ENCODE measurements at regions not wholly inside any gene's neighbourhood (a gene's known extent, or its start where the extent isn't known, plus 50 kb on each side); places are given as distances from the start of the nearest gene placed in this dataset.
A peak's percentile ranks its signal among the peaks of the same experiment; 100 is the strongest.

DNA sequence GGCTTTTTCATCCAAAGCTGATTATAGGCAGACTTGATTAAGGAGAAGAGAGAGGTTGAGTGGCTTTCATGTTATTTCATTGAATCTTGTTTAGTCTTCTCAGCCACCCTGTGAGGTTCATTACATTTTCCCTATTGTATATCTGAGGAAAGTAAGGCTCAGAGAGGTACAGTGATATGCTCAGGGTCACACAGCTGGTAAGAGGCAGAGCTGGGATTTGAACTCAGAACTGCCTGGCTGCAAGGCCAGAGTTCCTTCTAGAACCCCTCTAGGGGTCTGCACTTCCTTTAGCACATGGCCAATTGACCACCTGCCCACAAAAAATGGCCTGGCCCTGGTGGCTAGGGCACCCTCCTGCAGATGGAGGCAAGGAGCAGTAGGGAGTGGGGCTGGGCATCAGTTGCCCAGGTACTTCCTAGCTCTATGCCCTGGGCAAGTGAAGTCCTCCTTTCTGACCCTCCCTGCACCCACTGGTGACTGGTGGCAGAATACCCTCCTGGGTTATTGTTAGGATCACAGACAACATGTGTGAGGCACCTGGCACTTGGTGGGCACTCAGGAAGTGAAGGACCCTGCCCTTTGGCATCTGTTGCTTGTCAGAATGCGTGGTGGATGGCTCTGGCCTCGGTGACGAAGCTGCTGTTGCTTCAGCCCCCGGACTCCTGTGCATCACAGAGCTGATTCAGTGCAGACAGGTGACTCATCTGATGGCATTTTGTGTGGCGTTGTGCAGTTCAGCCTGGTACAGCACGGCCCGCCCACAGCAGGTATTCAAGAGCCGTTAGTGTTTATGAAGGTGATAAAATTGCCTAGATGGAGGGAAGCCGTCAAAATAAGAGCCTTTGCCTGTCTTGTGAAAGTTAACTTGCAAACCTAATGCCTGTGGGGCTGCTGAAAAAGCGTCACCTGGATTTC lies 115.8 kb downstream of the SLC25A47 start:
- no peak for DNase-seq (ENCODE audit: low spot score)

DNA sequence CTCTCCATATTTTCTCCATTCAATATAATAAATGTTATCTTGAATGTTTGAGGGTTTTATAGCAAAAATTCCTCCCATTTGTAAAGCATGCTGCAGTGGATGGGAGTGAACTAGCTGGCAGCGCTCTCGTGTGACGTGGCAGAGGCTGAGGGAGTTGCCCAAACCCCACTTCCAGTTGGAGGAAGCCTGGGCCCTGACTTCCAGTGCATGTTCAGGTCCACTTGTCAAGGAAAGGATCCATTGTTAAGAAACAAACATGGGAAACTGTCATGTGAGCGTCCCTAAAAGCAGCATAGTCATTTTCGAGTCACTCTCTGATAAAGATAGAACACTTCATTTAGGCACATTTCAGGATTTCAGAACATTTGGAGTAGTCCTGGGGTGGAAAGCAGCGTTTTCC lies 116.6 kb downstream of the SLC25A47 start:
- DNase-seq (ENCODE audit: low spot score) = no peak

DNA sequence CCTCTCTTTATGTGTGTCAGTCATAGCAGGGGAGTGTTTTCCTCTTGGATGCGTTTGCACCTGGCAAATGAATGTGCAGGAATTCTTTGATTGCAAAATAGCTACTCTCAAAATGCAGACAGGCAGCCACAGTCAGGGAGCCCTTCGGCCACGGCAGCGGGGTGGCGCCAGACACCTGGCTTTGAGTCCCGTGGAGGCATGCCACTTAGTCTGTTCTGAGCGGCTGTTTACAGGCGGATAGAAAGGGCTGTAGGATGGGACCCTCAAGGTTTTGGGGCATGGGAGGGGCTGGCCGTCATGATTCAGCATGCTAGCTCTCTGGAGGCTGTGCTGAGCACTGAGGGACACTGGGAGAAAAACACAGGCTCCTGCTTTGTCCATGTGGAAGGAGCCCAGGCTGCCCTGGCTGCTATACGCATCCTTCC lies 117.1 kb downstream of the SLC25A47 start:
- DNase-seq (ENCODE audit: low spot score) = peak; percentile 14

GRCh38 chr14:100440758-100441203 lies 117.6 kb downstream of the SLC25A47 start:
- no peak for DNase-seq (ENCODE audit: low spot score)

DNA sequence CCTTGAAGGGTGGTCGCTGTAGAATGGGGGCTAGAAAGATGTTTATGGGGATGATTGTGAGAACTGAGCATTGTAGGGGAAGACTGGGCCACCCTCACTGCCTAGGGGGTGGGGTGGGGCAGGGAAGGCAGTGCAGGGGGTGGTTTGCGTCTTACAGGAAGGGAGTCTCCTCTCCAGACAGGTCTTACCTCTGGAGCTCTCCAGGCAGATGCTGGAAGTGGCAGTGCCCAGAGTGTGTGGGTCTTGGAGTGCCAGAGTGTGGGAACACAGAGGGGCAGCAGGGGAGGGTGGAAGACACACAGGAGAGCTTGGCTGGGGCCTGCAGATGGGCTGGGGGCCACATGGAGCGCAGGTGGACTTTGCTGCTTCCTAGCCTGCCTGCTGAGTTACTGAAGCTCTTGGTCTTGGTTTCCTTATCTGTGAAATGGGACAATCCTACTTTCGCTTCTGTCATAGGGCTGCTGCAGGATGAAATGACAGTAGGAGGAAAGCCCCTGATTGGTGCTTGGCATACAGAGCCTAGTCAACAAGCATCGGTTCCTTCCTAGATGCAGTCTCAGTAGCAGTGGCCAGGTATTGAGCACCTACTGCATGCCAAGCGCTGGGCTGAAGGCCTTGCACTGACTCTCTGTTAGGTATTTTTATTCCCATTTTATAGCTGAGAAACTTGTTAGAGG lies 118.3 kb downstream of the SLC25A47 start:
- DNase-seq (ENCODE audit: low spot score) = no peak

GRCh38 chr14:100442036-100442435 lies 118.9 kb downstream of the SLC25A47 start:
- no peak for DNase-seq (ENCODE audit: low spot score)

- DNase-seq (ENCODE audit: low spot score) = no peak
Observed at GRCh38 chr14:100442498-100443490, 119.7 kb downstream of the SLC25A47 start.

GRCh38 chr14:100443603-100444002 lies 120.5 kb downstream of the SLC25A47 start:
- no peak for DNase-seq (ENCODE audit: low spot score)

DNA sequence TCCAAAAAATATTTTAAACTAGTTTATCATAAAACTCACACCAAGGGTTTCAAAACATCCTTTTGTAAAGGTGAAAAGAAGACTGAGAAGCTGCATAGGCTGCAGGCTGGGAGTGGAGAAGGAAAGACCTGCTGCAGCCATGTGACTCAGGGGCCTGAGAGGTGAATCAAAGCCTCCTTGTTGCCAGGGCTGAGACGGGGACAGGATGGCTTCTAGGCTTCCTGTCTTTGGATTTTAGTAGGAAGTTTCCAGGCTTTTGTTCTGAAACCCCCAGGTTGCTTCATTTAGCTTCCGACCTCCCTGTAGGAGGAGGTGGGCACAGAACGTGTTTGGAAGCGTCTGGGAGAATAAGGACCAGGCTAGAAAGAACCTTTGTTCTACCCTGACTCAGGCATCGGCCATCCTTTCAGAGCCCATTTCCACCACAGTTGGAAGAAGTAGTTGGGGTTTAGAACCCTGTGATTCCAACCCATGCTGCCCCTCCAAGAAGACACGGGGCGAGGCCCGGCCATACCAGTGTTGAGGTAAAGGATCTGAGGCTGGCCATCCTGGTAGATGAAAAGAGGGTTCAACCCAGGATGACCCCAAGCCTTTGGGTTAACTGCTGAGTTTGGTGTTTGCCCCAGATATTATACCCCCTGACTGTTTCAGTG lies 122.4 kb downstream of the SLC25A47 start:
- DNase-seq (ENCODE audit: low spot score) = no peak

DNA sequence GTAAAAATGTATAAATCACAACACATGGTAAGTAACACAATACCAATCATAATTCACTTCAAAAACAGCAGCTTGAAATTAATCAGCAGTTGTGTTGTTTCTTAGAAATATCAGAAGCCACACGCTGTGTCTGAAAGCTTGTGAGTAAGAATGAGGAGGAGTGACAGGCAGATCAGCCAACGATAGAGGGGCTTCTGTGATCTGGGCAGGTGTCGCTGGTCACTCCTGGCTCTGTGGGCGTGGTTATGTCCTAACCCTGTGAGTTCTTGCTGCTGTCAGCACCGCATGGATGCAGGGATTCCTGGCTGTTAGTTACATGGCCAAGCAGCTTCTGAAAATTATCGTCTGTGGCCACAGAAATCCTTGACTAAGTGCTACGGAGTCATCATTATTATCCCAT lies 123.4 kb downstream of the SLC25A47 start:
- no peak for DNase-seq (ENCODE audit: low spot score)

DNA sequence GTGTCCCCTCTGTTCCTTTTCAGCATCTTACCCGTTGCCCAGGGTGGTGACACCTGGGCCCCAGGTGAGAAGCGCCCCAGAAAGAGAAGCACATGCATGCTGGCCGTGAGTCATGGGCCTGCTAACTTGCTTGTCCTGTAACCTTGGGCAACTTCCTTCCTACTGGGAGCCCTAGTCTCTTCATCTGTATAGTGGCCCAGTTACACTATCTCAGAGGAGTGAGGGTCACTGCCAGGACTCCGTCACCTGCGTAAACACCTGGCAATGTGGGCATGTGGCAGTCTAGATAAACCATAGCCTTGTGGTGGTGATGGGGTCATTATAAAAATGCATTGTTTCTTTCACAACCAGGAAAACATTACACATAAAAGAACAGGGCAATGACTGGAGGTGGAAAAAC lies 125.2 kb downstream of the SLC25A47 start:
- DNase-seq (ENCODE audit: low spot score) = no peak

- no peak for DNase-seq (ENCODE audit: low spot score)
Observed at GRCh38 chr14:100449225-100449987, 126.3 kb downstream of the SLC25A47 start.

DNA sequence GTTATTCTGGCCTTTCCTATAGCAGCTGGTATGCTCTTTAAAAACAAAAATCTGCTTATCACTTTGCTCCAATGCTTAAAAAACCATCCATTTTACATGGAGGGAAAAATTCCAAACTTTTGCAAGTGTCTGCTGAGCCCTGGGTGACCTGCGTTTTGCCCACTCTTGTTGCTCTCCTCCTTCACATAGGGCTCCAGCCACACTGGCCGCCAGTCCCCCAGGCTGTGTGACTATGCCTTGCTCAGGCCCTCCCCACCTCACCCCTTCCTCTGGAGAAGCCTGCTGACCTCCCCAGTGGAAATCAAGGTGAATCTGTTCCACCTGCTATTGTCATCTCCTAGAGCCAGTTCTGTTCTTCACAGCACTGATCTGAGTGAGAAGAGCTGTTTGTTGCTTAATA lies 126.9 kb downstream of the SLC25A47 start:
- no peak for DNase-seq (ENCODE audit: low spot score)

DNA sequence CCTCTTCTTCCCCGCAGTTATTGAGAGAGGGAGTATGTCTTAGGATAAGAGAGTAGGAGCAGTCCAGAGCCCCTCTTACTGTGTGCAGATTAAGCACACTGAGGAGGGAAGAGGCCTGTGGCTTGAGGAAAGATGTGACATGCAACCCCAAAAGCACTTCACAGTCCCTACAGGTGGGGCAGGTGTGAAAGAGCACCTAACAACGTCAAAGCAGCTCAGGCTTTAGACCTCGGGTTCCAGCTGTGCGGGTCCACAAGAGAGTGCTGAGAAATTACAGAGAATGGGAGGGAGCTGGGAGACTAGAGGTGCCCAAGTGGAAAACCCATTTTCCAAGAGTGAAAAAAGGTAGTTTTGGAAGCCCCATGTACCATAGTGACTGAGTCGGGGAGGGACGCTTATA lies 127.6 kb downstream of the SLC25A47 start:
- DNase-seq (ENCODE audit: low spot score) = no peak

DNA sequence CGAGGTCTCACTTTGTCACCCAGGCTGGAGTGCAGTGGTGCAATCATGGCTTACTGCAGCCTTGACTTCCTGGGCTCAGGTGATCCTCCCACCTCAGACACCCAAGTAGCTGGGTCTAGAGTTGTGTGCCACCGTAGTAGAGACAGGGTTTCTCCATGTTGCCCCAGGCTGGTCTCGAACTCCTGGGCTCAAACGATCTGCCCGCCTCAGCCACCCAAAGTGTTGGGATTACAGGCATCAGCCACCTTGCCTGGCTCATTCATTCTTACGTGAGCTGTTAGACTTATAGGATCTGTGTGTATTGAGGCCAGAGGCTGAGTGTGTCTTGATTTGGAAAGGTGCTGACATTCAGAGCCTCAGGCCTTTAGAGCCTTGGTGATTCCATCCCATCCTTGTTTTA lies 128.1 kb downstream of the SLC25A47 start:
- DNase-seq (ENCODE audit: low spot score) = no peak

DNA sequence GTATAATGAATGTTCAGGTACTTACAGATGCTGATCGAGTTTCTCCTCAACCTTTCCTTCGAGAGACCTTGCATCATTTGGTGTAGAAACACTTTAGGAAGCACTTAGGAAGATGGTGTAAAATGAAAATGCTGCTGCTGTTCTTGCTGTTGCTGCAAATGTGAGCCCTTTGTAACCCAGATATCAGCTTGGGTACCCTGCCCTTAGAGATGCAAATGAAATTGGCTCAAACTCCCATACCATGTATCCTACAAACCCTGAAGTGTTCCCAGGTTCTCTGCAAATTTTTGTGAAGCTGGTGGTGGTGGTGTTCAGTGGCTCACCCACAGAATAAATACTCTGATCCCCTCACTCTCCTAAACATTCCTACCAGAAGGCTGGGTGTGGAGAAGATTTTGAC lies 130.8 kb downstream of the SLC25A47 start:
- DNase-seq (ENCODE audit: low spot score) = no peak

- no peak for DNase-seq (ENCODE audit: low spot score)
Observed at GRCh38 chr14:100454437-100454836, 131.3 kb downstream of the SLC25A47 start.

DNA sequence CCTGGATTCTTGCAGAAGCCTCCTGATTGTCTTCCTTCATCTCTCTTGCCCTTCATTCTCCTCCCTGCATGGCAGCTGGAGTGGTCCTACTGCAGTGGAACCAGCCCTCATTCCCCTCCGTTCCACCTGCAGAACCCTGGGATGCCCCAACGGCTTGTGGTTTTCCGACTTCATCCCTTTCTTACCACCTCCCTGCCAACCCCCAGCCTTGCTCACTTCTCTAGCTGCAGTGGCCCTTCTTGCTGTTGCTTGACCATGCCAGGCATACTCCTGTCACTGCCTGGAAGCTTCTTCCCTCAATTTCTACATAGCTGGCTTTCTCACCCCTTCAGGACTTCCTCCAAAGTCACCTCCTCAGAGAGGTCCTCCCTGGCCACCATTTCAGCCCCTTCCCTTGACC lies 123.3 kb downstream of the BEGAIN start:
- DNase-seq (ENCODE audit: low spot score) = no peak

- no peak for DNase-seq (ENCODE audit: low spot score)
Observed at GRCh38 chr14:100466111-100466856, 120.9 kb downstream of the BEGAIN start.

Data from germinal center (tissue), 1 donor.